ENCODE measurements at regions not wholly inside any gene's neighbourhood (a gene's known extent, or its start where the extent isn't known, plus 50 kb on each side); places are given as distances from the start of the nearest gene placed in this dataset.

DNA sequence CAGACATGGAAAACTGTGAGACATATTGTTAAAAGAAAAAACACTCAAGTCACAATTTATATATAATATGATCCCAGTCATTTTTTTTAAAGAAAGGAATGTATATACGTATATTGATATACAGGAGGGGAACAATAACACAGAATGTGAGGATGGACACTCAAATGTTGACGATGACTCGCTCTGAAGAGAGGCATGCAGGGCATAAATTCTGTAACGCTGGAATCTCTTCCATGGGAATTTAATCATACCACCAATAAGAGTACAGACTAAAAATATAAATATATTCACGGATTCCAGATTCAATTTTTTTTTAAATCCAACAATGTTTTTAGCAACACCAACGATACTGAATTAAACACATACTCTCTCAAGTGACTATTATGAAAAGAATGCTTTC lies 106.9 kb upstream of the CCDC28A start:
- TF ChIP-seq, protein P1, sequence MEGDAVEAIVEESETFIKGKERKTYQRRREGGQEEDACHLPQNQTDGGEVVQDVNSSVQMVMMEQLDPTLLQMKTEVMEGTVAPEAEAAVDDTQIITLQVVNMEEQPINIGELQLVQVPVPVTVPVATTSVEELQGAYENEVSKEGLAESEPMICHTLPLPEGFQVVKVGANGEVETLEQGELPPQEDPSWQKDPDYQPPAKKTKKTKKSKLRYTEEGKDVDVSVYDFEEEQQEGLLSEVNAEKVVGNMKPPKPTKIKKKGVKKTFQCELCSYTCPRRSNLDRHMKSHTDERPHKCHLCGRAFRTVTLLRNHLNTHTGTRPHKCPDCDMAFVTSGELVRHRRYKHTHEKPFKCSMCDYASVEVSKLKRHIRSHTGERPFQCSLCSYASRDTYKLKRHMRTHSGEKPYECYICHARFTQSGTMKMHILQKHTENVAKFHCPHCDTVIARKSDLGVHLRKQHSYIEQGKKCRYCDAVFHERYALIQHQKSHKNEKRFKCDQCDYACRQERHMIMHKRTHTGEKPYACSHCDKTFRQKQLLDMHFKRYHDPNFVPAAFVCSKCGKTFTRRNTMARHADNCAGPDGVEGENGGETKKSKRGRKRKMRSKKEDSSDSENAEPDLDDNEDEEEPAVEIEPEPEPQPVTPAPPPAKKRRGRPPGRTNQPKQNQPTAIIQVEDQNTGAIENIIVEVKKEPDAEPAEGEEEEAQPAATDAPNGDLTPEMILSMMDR (IDR thresholded peaks at IDR 0.05 in 8 of 11, conservative IDR thresholded peaks at IDR 0.05 in 3 of 11), result no peak
- TF ChIP-seq POLR2AphosphoS5 (IDR thresholded peaks at IDR 0.05), result no peak

Data from spleen (tissue), 7 donors.